Activated CD8-positive, alpha-beta memory T cell treated with anti-CD3 and anti-CD28 coated beads for 1 hour (primary cell): ENCODE measurements at regions not wholly inside any gene's neighbourhood (a gene's known extent, or its start where the extent isn't known, plus 50 kb on each side); places are given as distances from the start of the nearest gene placed in this dataset.

ENCODE experiments used
- DNase-seq, 2 donors: peaks; one replicate each; pipeline ENCODE4 v3.0.0-alpha.2; 2020; ENCODE audit warnings: low read depth in 1 of 2; ENCODE audit errors: extremely low read depth in 1 of 2

GRCh38 chrX:5122181-5122678 is 1106.4 kb downstream of the NLGN4X start:
- DNase-seq: no peak

GRCh38 chrX:5117816-5118215 is 1110.9 kb downstream of the NLGN4X start:
- DNase-seq: no peak

GRCh38 chrX:5113128-5113527 is 1115.5 kb downstream of the NLGN4X start:
- no peak for DNase-seq

GRCh38 chrX:5100004-5100403 is 1128.7 kb downstream of the NLGN4X start:
- no peak for DNase-seq

GRCh38 chrX:5086388-5086787 is 1142.3 kb downstream of the NLGN4X start:
- no peak for DNase-seq

GRCh38 chrX:5084279-5084678 is 1144.4 kb downstream of the NLGN4X start:
- no peak for DNase-seq

- DNase-seq: no peak
Measured at GRCh38 chrX:5082705-5083104, 1146.0 kb downstream of the NLGN4X start.

GRCh38 chrX:5080791-5081190 is 1147.9 kb downstream of the NLGN4X start:
- DNase-seq: no peak

GRCh38 chrX:5068550-5068949 is 1160.1 kb downstream of the NLGN4X start:
- DNase-seq: no peak

- no peak for DNase-seq
Measured at GRCh38 chrX:5057786-5058185, 1170.9 kb downstream of the NLGN4X start.

- DNase-seq: no peak
Measured at GRCh38 chrX:5054852-5055251, 1173.8 kb downstream of the NLGN4X start.

- DNase-seq: no peak
Measured at GRCh38 chrX:5051831-5052491, 1176.7 kb downstream of the NLGN4X start.

GRCh38 chrX:5042563-5042962 is 1186.1 kb downstream of the NLGN4X start:
- no peak for DNase-seq

GRCh38 chrX:5031792-5032191 is 1196.9 kb downstream of the NLGN4X start:
- DNase-seq: no peak

GRCh38 chrX:5015451-5015850 is 1213.2 kb downstream of the NLGN4X start:
- no peak for DNase-seq

GRCh38 chrX:4994855-4995254 is 1233.8 kb downstream of the NLGN4X start:
- DNase-seq: no peak

- DNase-seq: no peak
Measured at GRCh38 chrX:4978613-4979012, 1250.1 kb downstream of the NLGN4X start.

GRCh38 chrX:4971646-4972045 is 1257.0 kb downstream of the NLGN4X start:
- DNase-seq: no peak

GRCh38 chrX:4964112-4964511 is 1250.7 kb upstream of the PRKX start:
- no peak for DNase-seq

GRCh38 chrX:4963432-4963831 is 1250.0 kb upstream of the PRKX start:
- DNase-seq: no peak

GRCh38 chrX:4944767-4945166 is 1231.3 kb upstream of the PRKX start:
- DNase-seq: no peak

- no peak for DNase-seq
Measured at GRCh38 chrX:4936315-4936714, 1222.9 kb upstream of the PRKX start.

- DNase-seq: no peak
Measured at GRCh38 chrX:4935846-4936245, 1222.4 kb upstream of the PRKX start.
